Upper lobe of right lung (tissue), 1 donor: ENCODE measurements at regions not wholly inside any gene's neighbourhood (a gene's known extent, or its start where the extent isn't known, plus 50 kb on each side); places are given as distances from the start of the nearest gene placed in this dataset. TPM values are rescaled to one million over a fixed set of nuclear protein-coding genes. Genes with fewer than 3 reads are reported as not detected.

ENCODE experiments used
- ATAC-seq: fragments of 200-7000 bp; cut with Tn5 transposase; one replicate; pipeline ENCODE4 v1.9.1; 2020; ENCODE audit warnings: mild to moderate bottlenecking, moderate library complexity
- DNase-seq: peaks from one replicate; pipeline ENCODE4 v3.0.0-alpha.2; 2020
- H3K27ac ChIP-seq: fragments of 200-600 bp; one replicate; pipeline ENCODE4 v1.8.0; 2022
- H3K27me3 ChIP-seq: fragments of 200-600 bp; one replicate; pipeline ENCODE4 v1.8.0; 2022; ENCODE audit warnings: mild to moderate bottlenecking
- H3K36me3 ChIP-seq: fragments of 200-600 bp; one replicate; pipeline ENCODE4 v1.8.0; 2022
- H3K4me1 ChIP-seq: fragments of 200-600 bp; one replicate; pipeline ENCODE4 v1.8.0; 2022
- H3K4me3 ChIP-seq: fragments of 200-600 bp; one replicate; pipeline ENCODE4 v1.8.0; 2022; ENCODE audit warnings: mild to moderate bottlenecking
- H3K9me3 ChIP-seq: fragments of 200-600 bp; one replicate; pipeline ENCODE4 v1.8.0; 2022
- CTCF ChIP-seq: fragments of 200-600 bp; IDR thresholded peaks from one replicate; pipeline ENCODE4 v1.8.0; 2022; ENCODE audit warnings: antibody characterized with exemption
- intact Hi-C: fragments of 100-400 bp; cut with DNase I; formaldehyde crosslinking; loops from one replicate; pipeline ENCODE4 v1.11.0; 2022
- microRNA-seq: library from miRNA; unstranded; fragments of <30 nt; microRNA quantifications from one replicate; pipeline ENCODE4 v1.2.0, GENCODE V29; 2020; ENCODE audit warnings: borderline microRNAs expressed
- donor health status: DM: no; HTN: yes; CAD: no; lungs with severe emphysema.

GRCh38 chr14:50055461-50056228 is 60.7 kb downstream of the VCPKMT start:
- ATAC-seq (peak; percentile 39), DNase-seq (peak; percentile 46)
- H3K36me3 ChIP-seq: no peaks in the 10 kb centered on the region
- H3K9me3 ChIP-seq: no peaks in the 10 kb centered on the region
- no peak for TF ChIP-seq CTCF
- H3K27me3 ChIP-seq: no peaks in the 10 kb centered on the region
- no peak overlapping the region for H3K27ac ChIP-seq
- H3K4me1 ChIP-seq: peaks cover 7% of the 10 kb centered on the region
- intact Hi-C loops: no loop called here
- no peak overlapping the region for H3K4me3 ChIP-seq

- Histone ChIP-seq H3K27ac (no peak overlapping the region), H3K27me3 (no peaks in the 10 kb centered on the region), H3K36me3 (no peaks in the 10 kb centered on the region), H3K9me3 (no peaks in the 10 kb centered on the region), H3K4me3 (no peak overlapping the region), H3K4me1 (peaks cover 15% of the 10 kb centered on the region)
- peak; percentile 58 for DNase-seq
- intact Hi-C loops: no loop called here
- TF ChIP-seq CTCF: no peak
- peak; percentile 45 for ATAC-seq
These were observed 59.9 kb downstream of the VCPKMT start for GRCh38 chr14:50056435-50056834.

GRCh38 chr14:50057331-50057730 is 59.0 kb downstream of the VCPKMT start:
- Histone ChIP-seq H3K4me1 (peaks cover 24% of the 10 kb centered on the region), H3K27me3 (no peaks in the 10 kb centered on the region), H3K9me3 (no peaks in the 10 kb centered on the region), H3K36me3 (no peaks in the 10 kb centered on the region), H3K4me3 (no peak overlapping the region), H3K27ac (no peak overlapping the region)
- intact Hi-C loops: no loop called here
- no peak for TF ChIP-seq CTCF
- no peak for DNase-seq
- no peak for ATAC-seq

GRCh38 chr14:50058113-50058512 is 58.3 kb downstream of the VCPKMT start:
- DNase-seq (no peak), ATAC-seq (no peak)
- Histone ChIP-seq H3K4me1 (peaks cover 31% of the 10 kb centered on the region), H3K36me3 (no peaks in the 10 kb centered on the region), H3K4me3 (no peak overlapping the region), H3K27me3 (no peaks in the 10 kb centered on the region), H3K27ac (no peak overlapping the region), H3K9me3 (no peaks in the 10 kb centered on the region)
- intact Hi-C loops: no loop called here
- no peak for TF ChIP-seq CTCF

Small RNA genes in the stretch of these regions (microRNA-seq; reads per million reads assigned to microRNA genes)
- not detected for gene MIR6076
